ENCODE measurements at regions not wholly inside any gene's neighbourhood (a gene's known extent, or its start where the extent isn't known, plus 50 kb on each side); places are given as distances from the start of the nearest gene placed in this dataset.

DNA sequence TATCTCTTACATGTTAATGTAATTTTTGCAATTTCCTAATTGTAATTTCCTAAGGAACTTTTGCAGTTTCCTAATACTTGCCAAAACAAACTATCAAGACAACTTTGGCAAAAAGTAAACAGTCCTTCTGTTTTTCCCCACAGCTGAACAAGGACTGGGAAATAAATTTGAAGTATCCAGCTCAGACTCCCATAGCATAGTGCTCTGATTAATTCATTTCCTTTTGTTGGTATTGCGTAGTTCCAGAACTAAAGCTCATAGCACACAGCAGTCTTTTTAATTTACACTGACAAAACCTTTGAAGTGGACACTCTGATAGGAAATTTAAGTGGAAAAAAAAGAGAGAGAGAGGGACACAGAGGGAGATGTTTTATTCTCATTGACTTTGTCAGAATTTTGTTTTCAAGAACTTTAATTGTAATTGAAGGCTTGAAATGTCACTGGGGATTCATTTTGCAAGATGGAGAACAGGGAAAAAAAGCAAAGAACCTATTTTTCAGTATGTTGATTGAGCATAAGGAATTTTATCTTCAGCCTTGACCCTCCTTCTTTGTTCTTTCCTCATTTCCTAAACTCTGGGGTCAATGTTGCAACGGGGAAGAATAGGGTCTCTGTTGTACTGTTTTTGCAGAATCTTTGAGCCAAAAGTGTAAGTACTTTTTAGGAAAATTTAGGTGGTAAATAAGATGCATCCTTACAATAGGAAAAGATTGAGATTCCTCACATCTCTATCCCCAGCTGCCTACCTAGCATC, 232.2 kb upstream of the NPSR1 start:
- no peak for TF ChIP-seq POLR2A (conservative IDR thresholded peaks at IDR 0.05)
- TF ChIP-seq CTCF (IDR thresholded peaks at IDR 0.05 in 2 of 3, conservative IDR thresholded peaks at IDR 0.05 in 1 of 3; ENCODE audit: insufficient read depth in 2 of 3, low read depth in 1 of 3, low read length in 3 of 3), result no peak
- no peak for TF ChIP-seq JUND (IDR thresholded peaks at IDR 0.05; ENCODE audit: borderline replicate concordance, low read depth, low read length)
- no peak for TF ChIP-seq JUND (tag; IDR thresholded peaks at IDR 0.05; ENCODE audit: borderline replicate concordance, low read depth, low read length)
- no peak for TF ChIP-seq BRD4 (IDR thresholded peaks at IDR 0.05)
- TF ChIP-seq NFE2L1 (tag; IDR thresholded peaks at IDR 0.05; ENCODE audit: borderline replicate concordance, low read depth), result no peak
- TF ChIP-seq EZH2 (IDR thresholded peaks at IDR 0.05; ENCODE audit: borderline replicate concordance, low read depth, low read length), result no peak
- TF ChIP-seq NFYB (IDR thresholded peaks at IDR 0.05; ENCODE audit: extremely low read depth, insufficient read length), result no peak
- no peak for TF ChIP-seq POLR2AphosphoS5 (IDR thresholded peaks at IDR 0.05; ENCODE audit: control insufficient read depth, insufficient read depth, low read depth, low read length)
- TF ChIP-seq, protein P1, sequence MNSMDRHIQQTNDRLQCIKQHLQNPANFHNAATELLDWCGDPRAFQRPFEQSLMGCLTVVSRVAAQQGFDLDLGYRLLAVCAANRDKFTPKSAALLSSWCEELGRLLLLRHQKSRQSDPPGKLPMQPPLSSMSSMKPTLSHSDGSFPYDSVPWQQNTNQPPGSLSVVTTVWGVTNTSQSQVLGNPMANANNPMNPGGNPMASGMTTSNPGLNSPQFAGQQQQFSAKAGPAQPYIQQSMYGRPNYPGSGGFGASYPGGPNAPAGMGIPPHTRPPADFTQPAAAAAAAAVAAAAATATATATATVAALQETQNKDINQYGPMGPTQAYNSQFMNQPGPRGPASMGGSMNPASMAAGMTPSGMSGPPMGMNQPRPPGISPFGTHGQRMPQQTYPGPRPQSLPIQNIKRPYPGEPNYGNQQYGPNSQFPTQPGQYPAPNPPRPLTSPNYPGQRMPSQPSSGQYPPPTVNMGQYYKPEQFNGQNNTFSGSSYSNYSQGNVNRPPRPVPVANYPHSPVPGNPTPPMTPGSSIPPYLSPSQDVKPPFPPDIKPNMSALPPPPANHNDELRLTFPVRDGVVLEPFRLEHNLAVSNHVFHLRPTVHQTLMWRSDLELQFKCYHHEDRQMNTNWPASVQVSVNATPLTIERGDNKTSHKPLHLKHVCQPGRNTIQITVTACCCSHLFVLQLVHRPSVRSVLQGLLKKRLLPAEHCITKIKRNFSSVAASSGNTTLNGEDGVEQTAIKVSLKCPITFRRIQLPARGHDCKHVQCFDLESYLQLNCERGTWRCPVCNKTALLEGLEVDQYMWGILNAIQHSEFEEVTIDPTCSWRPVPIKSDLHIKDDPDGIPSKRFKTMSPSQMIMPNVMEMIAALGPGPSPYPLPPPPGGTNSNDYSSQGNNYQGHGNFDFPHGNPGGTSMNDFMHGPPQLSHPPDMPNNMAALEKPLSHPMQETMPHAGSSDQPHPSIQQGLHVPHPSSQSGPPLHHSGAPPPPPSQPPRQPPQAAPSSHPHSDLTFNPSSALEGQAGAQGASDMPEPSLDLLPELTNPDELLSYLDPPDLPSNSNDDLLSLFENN (IDR thresholded peaks at IDR 0.05; ENCODE audit: low read depth in 2 of 2, low read length in 2 of 2), result no peak
- no peak for TF ChIP-seq ZNF217 (CRISPR knock-in tag; IDR thresholded peaks at IDR 0.05)
- TF ChIP-seq CEBPB (tag; IDR thresholded peaks at IDR 0.05), result no peak
